Liver (tissue), 3 donors: ENCODE measurements at regions not wholly inside any gene's neighbourhood (a gene's known extent, or its start where the extent isn't known, plus 50 kb on each side); places are given as distances from the start of the nearest gene placed in this dataset.

Experiments used
- JUND ChIP-seq, 2 donors: IDR thresholded peaks; 2 replicates each; pipeline ENCODE4 v1.6.1; 2016; ENCODE audit warnings: antibody characterized with exemption in 2 of 2
- TF ChIP-seq, protein P1 (sequence below): fragments of 150-350 bp; IDR thresholded peaks from 2 replicates; pipeline ENCODE4 v1.5.1; 2017; ENCODE audit warnings: improper control_type of control experiment, low read depth, low read length; ENCODE audit not compliant: missing input control
- donor health status: healthy.
- donor health status: healthy.

DNA sequence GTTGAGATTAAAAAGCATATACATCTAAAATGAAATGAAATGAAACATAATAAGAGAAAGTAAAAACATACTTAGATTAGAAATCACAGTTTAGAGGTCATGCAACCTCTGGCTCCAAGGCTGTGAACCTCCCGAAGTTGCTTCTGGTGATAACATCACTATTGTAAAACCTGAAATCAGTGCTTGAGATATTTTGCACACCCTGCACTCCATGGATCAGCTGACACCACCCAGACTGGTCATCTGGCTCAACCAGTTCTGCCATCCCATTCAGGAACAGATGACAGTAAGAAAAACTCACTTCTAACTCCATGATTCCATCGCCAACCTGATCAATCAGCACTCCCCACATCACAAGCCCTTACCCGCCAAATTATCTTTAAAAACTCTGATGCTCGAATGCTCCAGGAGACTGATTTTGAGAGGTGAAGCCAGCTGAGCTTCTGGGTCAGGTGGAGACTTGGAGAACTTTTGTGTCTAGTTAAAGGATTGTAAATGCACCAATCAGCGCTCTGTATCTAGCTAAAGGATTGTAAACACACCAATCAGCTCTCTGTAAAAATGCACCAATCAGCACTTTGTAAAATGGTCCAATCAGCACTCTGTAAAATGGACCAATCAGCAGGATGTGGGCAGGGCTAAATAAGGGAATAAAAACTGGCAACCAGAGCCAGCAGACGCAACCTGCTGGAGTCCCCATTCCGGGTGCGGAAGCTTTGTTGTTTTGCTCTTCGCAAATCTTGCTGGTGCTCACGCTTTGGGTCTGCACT lies 162.6 kb upstream of the MAGI2 start:
- TF ChIP-seq JUND (IDR thresholded peaks at IDR 0.05): no peak
- TF ChIP-seq, protein P1, sequence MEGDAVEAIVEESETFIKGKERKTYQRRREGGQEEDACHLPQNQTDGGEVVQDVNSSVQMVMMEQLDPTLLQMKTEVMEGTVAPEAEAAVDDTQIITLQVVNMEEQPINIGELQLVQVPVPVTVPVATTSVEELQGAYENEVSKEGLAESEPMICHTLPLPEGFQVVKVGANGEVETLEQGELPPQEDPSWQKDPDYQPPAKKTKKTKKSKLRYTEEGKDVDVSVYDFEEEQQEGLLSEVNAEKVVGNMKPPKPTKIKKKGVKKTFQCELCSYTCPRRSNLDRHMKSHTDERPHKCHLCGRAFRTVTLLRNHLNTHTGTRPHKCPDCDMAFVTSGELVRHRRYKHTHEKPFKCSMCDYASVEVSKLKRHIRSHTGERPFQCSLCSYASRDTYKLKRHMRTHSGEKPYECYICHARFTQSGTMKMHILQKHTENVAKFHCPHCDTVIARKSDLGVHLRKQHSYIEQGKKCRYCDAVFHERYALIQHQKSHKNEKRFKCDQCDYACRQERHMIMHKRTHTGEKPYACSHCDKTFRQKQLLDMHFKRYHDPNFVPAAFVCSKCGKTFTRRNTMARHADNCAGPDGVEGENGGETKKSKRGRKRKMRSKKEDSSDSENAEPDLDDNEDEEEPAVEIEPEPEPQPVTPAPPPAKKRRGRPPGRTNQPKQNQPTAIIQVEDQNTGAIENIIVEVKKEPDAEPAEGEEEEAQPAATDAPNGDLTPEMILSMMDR: no peak
